Smooth muscle cell (in vitro differentiated cells): ENCODE measurements at regions not wholly inside any gene's neighbourhood (a gene's known extent, or its start where the extent isn't known, plus 50 kb on each side); places are given as distances from the start of the nearest gene placed in this dataset.

ENCODE experiments used
- DNase-seq: peaks from one replicate; lab custom pipeline; 2025; ENCODE audit not compliant: unreplicated experiment; lab: John Stamatoyannopoulos, UW
- H2AFZ ChIP-seq: fragments of 200-600 bp; sonication (generic); 2 replicates; pipeline ENCODE4 v1.6.0; 2016; ENCODE audit warnings: antibody characterized with exemption, low read depth, mild to moderate bottlenecking
- H3F3A ChIP-seq: fragments of 200-600 bp; sonication (generic); 2 replicates; pipeline ENCODE4 v1.6.0; 2017; ENCODE audit warnings: antibody characterized with exemption, low read depth
- H3K27ac ChIP-seq: fragments of 200-600 bp; sonication (generic); 2 replicates; pipeline ENCODE4 v1.5.1; 2016; ENCODE audit warnings: low read depth, mild to moderate bottlenecking
- H3K27me3 ChIP-seq: fragments of 200-600 bp; sonication (generic); 2 replicates; pipeline ENCODE4 v1.6.1; 2016; ENCODE audit warnings: low read depth, mild to moderate bottlenecking
- H3K36me3 ChIP-seq: fragments of 200-600 bp; sonication (generic); 2 replicates; pipeline ENCODE4 v1.5.1; 2016; ENCODE audit warnings: low read depth
- H3K4me1 ChIP-seq: fragments of 200-600 bp; sonication (generic); 2 replicates; pipeline ENCODE4 v1.5.1; 2016; ENCODE audit warnings: low read depth
- H3K4me2 ChIP-seq: fragments of 200-600 bp; sonication (generic); 2 replicates; pipeline ENCODE4 v1.6.0; 2016; ENCODE audit warnings: mild to moderate bottlenecking
- H3K4me3 ChIP-seq: fragments of 200-600 bp; sonication (generic); 2 replicates; pipeline ENCODE4 v1.5.1; 2016; ENCODE audit warnings: mild to moderate bottlenecking
- H3K79me2 ChIP-seq: fragments of 200-600 bp; sonication (generic); 2 replicates; pipeline ENCODE4 v1.6.0; 2016; ENCODE audit warnings: low read depth, mild to moderate bottlenecking
- H3K9ac ChIP-seq: fragments of 200-600 bp; sonication (generic); 2 replicates; pipeline ENCODE4 v1.6.0; 2016; ENCODE audit warnings: low read depth
- H3K9me3 ChIP-seq: fragments of 200-600 bp; sonication (generic); replicated peaks from 2 replicates; pipeline ENCODE4 v1.5.1; 2016; ENCODE audit warnings: low read depth
- H4K20me1 ChIP-seq: fragments of 200-600 bp; sonication (generic); 2 replicates; pipeline ENCODE4 v1.6.0; 2016; ENCODE audit warnings: low read depth
- CTCF ChIP-seq: fragments of 200-600 bp; sonication (generic); IDR thresholded peaks from 2 replicates; pipeline ENCODE4 v1.5.1; 2017; ENCODE audit warnings: borderline replicate concordance, mild to moderate bottlenecking, antibody characterized with exemption; ENCODE audit not compliant: insufficient read depth, poor library complexity, severe bottlenecking
- WGBS: methylation state at CpG from one replicate; pipeline ENCODE4 v1.1.7; 2016; ENCODE audit warnings: low lambda C conversion rate; 5-methylcytosine and 5-hydroxymethylcytosine counted together

- H4K20me1 ChIP-seq = no peaks in the 10 kb centered on the region
These were observed 467.1 kb upstream of the MGAT4C start for GRCh38 chr12:86723326-86723725.

GRCh38 chr12:86721713-86722397 is 465.7 kb upstream of the MGAT4C start:
- Histone ChIP-seq H4K20me1 (no peaks in the 10 kb centered on the region), H3K9ac (no peak overlapping the region), H3K4me1 (no peaks in the 10 kb centered on the region), H2AFZ (no peak overlapping the region), H3K36me3 (no peaks in the 10 kb centered on the region), H3F3A (no peaks in the 10 kb centered on the region), H3K9me3 (no peaks in the 10 kb centered on the region), H3K27ac (no peak overlapping the region), H3K4me3 (no peak overlapping the region), H3K27me3 (no peaks in the 10 kb centered on the region), H3K4me2 (no peak overlapping the region), H3K79me2 (no peaks in the 10 kb centered on the region)
- DNase-seq = no peak
- 92% methylated on average over 5 of the region's 5 CpGs for WGBS
- no peak for TF ChIP-seq CTCF

More at GRCh38 chr12:86723326-86723725, 467.1 kb upstream of the MGAT4C start:
- no peak overlapping the region for H3K4me3 ChIP-seq
- H3K79me2 ChIP-seq = no peaks in the 10 kb centered on the region
- no peaks in the 10 kb centered on the region for H3F3A ChIP-seq
- no peak overlapping the region for H3K27ac ChIP-seq
- H3K9ac ChIP-seq = no peak overlapping the region
- no peak overlapping the region for H3K4me2 ChIP-seq
- DNase-seq = no peak
- H3K4me1 ChIP-seq = no peaks in the 10 kb centered on the region
- H3K9me3 ChIP-seq = no peaks in the 10 kb centered on the region
- peak overlapping the region; percentile 46 for H2AFZ ChIP-seq
- WGBS = 86% methylated on average over 2 of the region's 2 CpGs
- H3K36me3 ChIP-seq = no peaks in the 10 kb centered on the region
- TF ChIP-seq CTCF = no peak
- H3K27me3 ChIP-seq = no peaks in the 10 kb centered on the region

GRCh38 chr12:86719381-86719780 is 463.2 kb upstream of the MGAT4C start:
- no peak overlapping the region for H2AFZ ChIP-seq
- H3K36me3 ChIP-seq = no peaks in the 10 kb centered on the region
- H3K9me3 ChIP-seq = no peaks in the 10 kb centered on the region
- H3K9ac ChIP-seq = no peak overlapping the region
- H3K4me1 ChIP-seq = no peaks in the 10 kb centered on the region
- no peak overlapping the region for H3K4me2 ChIP-seq
- H3K79me2 ChIP-seq = no peaks in the 10 kb centered on the region
- WGBS = 68% methylated on average over 1 of the region's 1 CpG
- no peak for TF ChIP-seq CTCF
- H3K4me3 ChIP-seq = no peak overlapping the region
- no peaks in the 10 kb centered on the region for H3F3A ChIP-seq
- no peak overlapping the region for H3K27ac ChIP-seq
- no peaks in the 10 kb centered on the region for H4K20me1 ChIP-seq
- no peaks in the 10 kb centered on the region for H3K27me3 ChIP-seq
- DNase-seq = no peak

GRCh38 chr12:86713121-86713520 is 456.9 kb upstream of the MGAT4C start:
- Histone ChIP-seq H3K36me3 (no peaks in the 10 kb centered on the region), H4K20me1 (no peaks in the 10 kb centered on the region), H2AFZ (peak overlapping the region; percentile 3), H3K4me3 (no peak overlapping the region), H3K4me2 (peak overlapping the region; percentile 58), H3K27ac (peak overlapping the region; percentile 91), H3K27me3 (no peaks in the 10 kb centered on the region), H3K79me2 (no peaks in the 10 kb centered on the region), H3K4me1 (no peaks in the 10 kb centered on the region), H3K9ac (peak overlapping the region; percentile 56), H3F3A (no peaks in the 10 kb centered on the region), H3K9me3 (no peaks in the 10 kb centered on the region)
- TF ChIP-seq CTCF = no peak
- DNase-seq = no peak
